ENCODE measurements at regions not wholly inside any gene's neighbourhood (a gene's known extent, or its start where the extent isn't known, plus 50 kb on each side); places are given as distances from the start of the nearest gene placed in this dataset.
A peak's percentile ranks its signal among the peaks of the same experiment; 100 is the strongest.
"Not testable (repeated sequence)": the region's sequence is repeated elsewhere in the genome, so short reads cannot be mapped to it uniquely, and the experiment has no call there.

DNA sequence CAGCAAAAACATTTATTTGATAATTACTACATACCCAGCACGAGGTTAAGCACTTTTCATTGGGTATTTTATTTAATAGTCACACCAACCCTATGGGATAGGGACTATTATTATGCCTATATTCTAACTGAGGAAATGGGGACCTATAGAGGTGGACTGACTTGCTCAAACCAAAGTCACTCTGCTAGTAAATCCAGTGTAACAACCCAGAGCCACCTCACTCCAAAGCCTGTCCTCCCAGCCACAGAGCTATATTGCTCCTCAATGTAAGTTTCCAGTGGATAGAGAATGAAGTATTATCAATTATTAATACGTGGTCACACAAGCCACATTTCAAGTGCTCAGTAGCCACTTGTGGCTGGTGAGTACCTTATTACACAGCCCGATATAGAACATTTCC is 97.5 kb downstream of the RGS2 start:
- no peak overlapping the region for H3K23ac ChIP-seq (ENCODE audit: low read length in 2 of 2)
- no peak overlapping the region for H3K27ac ChIP-seq (ENCODE audit: low read length, poor library complexity, severe bottlenecking)
- no peak overlapping the region for H3K4me2 ChIP-seq (ENCODE audit: low read length, poor library complexity, severe bottlenecking)
- no peaks in the 10 kb centered on the region for H3K9me3 ChIP-seq (ENCODE audit: control insufficient read depth, low read length)
- H3K36me3 ChIP-seq (ENCODE audit: control insufficient read depth in 1 of 2, insufficient read depth in 2 of 2, low read depth in 1 of 2, low read length in 2 of 2): no peaks in the 10 kb centered on the region
- no peaks in the 10 kb centered on the region for H3K27me3 ChIP-seq (ENCODE audit: control insufficient read depth in 1 of 2, insufficient read depth in 1 of 2, low read length in 2 of 2)
- H3K4me1 ChIP-seq (ENCODE audit: control insufficient read depth, insufficient read depth, low read depth, low read length): no peaks in the 10 kb centered on the region
- no peak overlapping the region for H2BK12ac ChIP-seq (ENCODE audit: low read length in 2 of 2)
- H2BK15ac ChIP-seq (ENCODE audit: low read depth, poor library complexity, severe bottlenecking): no peak overlapping the region
- no peak overlapping the region for H2AK5ac ChIP-seq (ENCODE audit: low read length, severe bottlenecking)
- 100% methylated on average over 2 of the region's 3 CpGs for WGBS
- DNase-seq: no peak
- no peak overlapping the region for H4K8ac ChIP-seq (ENCODE audit: low read length)
- no peak overlapping the region for H2AFZ ChIP-seq (ENCODE audit: low read depth, low read length)
- H3K79me1 ChIP-seq (replicated peaks; ENCODE audit: low read length, poor library complexity, severe bottlenecking): no peaks in the 10 kb centered on the region
- no peak overlapping the region for H3K18ac ChIP-seq (ENCODE audit: low read depth in 1 of 2, low read length in 2 of 2)
- no peak overlapping the region for H2BK120ac ChIP-seq (ENCODE audit: low read depth, low read length)
- no peak overlapping the region for H2BK5ac ChIP-seq (ENCODE audit: low read depth, low read length, poor library complexity, severe bottlenecking)
- H4K91ac ChIP-seq (ENCODE audit: low read length): no peak overlapping the region
- no peak overlapping the region for H3K4ac ChIP-seq (ENCODE audit: low read depth in 1 of 2, low read length in 2 of 2)
- H3K14ac ChIP-seq (ENCODE audit: low read length in 2 of 2): no peak overlapping the region
- no peak overlapping the region for H3K4me3 ChIP-seq (ENCODE audit: insufficient read depth in 1 of 2, low read depth in 1 of 2, low read length in 2 of 2)
- H3K9ac ChIP-seq (ENCODE audit: low read length): no peak overlapping the region

DNA sequence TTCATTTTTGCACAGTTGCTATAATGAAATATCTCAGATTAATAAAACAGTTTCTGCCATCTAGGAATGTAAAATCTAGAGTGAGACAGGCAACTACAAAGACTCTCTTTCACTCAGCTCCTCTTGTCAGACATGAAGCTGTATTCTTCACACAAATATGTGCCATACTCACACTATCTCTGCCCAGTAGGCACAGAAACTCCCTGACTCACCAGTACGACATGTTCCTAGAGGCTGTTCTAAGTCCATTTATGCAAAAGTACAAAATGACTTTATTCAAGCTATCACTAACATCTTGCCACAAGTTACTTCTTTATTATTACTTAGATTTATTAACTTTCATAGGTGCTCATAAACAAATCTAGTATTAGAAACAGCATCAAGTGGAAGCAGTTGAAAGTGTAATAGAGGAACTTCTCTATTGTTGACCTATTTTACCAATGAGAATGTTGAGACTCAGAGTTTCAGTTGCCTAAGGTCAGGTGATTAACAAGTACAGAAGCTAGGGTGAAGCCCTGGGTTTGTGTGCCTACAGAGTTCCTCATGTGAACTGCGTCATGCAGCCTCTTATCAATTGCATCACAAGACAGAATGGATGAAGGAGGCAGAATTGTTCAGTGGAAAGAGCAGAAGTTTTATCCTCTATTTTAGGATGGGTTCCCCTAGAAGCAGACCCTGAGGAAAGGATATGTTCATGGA is 98.9 kb downstream of the RGS2 start:
- H2BK5ac ChIP-seq (ENCODE audit: low read depth, low read length, poor library complexity, severe bottlenecking): no peak overlapping the region
- no peak overlapping the region for H3K18ac ChIP-seq (ENCODE audit: low read depth in 1 of 2, low read length in 2 of 2)
- H2AK5ac ChIP-seq (ENCODE audit: low read length, severe bottlenecking): no peak overlapping the region
- H2BK12ac ChIP-seq (ENCODE audit: low read length in 2 of 2): no peak overlapping the region
- H3K4ac ChIP-seq (ENCODE audit: low read depth in 1 of 2, low read length in 2 of 2): no peak overlapping the region
- no peak overlapping the region for H3K4me3 ChIP-seq (ENCODE audit: insufficient read depth in 1 of 2, low read depth in 1 of 2, low read length in 2 of 2)
- H3K27ac ChIP-seq (ENCODE audit: low read length, poor library complexity, severe bottlenecking): no peak overlapping the region
- no peaks in the 10 kb centered on the region for H3K36me3 ChIP-seq (ENCODE audit: control insufficient read depth in 1 of 2, insufficient read depth in 2 of 2, low read depth in 1 of 2, low read length in 2 of 2)
- no peak overlapping the region for H4K91ac ChIP-seq (ENCODE audit: low read length)
- no peak overlapping the region for H3K9ac ChIP-seq (ENCODE audit: low read length)
- no peak overlapping the region for H2BK120ac ChIP-seq (ENCODE audit: low read depth, low read length)
- H3K4me1 ChIP-seq (ENCODE audit: control insufficient read depth, insufficient read depth, low read depth, low read length): no peaks in the 10 kb centered on the region
- no peak overlapping the region for H2BK15ac ChIP-seq (ENCODE audit: low read depth, poor library complexity, severe bottlenecking)
- no peak overlapping the region for H4K8ac ChIP-seq (ENCODE audit: low read length)
- DNase-seq: peak; percentile 38
- H3K14ac ChIP-seq (ENCODE audit: low read length in 2 of 2): no peak overlapping the region
- H3K23ac ChIP-seq (ENCODE audit: low read length in 2 of 2): no peak overlapping the region
- H3K79me1 ChIP-seq (replicated peaks; ENCODE audit: low read length, poor library complexity, severe bottlenecking): no peaks in the 10 kb centered on the region
- H3K4me2 ChIP-seq (ENCODE audit: low read length, poor library complexity, severe bottlenecking): no peak overlapping the region
- H3K27me3 ChIP-seq (ENCODE audit: control insufficient read depth in 1 of 2, insufficient read depth in 1 of 2, low read length in 2 of 2): no peaks in the 10 kb centered on the region
- WGBS: 81% methylated on average over 2 of the region's 2 CpGs
- no peak overlapping the region for H2AFZ ChIP-seq (ENCODE audit: low read depth, low read length)
- no peaks in the 10 kb centered on the region for H3K9me3 ChIP-seq (ENCODE audit: control insufficient read depth, low read length)

DNA sequence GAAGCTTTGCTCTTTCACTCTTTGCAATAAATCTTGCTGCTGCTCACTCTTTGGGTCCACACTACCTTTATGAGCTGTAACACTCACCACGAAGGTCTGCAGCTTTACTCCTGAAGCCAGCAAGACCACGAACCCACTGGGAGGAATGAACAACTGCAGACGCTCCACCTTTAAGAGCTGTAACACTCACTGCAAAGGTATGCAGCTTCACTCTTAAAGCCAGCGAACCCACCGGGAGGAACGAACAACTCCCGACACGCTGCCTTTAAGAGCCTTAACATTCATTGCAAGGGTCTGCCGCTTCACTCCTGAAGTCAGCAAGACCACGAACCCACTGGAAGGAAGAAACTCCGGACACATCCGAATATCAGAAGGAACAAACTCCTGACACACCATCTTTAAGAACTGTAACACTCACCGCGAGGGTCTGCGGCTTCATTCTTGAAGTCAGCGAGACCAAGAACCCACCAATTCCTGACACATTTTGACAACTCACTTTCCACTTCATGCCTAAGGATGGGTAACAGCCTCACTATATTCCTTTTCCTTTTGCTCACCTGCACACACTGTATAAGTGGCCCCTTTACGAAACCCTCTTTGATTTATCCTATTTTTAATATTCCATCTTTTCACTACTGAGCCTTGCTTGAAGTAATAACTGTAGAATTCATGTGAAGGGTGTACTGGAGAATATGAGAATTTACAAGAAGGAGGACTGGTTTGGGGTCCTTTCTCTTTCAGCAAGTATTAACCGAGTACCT is 103.2 kb downstream of the RGS2 start:
- not testable (repeated sequence) for H3K18ac ChIP-seq (ENCODE audit: low read depth in 1 of 2, low read length in 2 of 2); H3K23ac ChIP-seq (ENCODE audit: low read length in 2 of 2); H2BK5ac ChIP-seq (ENCODE audit: low read depth, low read length, poor library complexity, severe bottlenecking); H3K4ac ChIP-seq (ENCODE audit: low read depth in 1 of 2, low read length in 2 of 2); H3K4me3 ChIP-seq (ENCODE audit: insufficient read depth in 1 of 2, low read depth in 1 of 2, low read length in 2 of 2); H2BK120ac ChIP-seq (ENCODE audit: low read depth, low read length); H3K79me1 ChIP-seq (replicated peaks; ENCODE audit: low read length, poor library complexity, severe bottlenecking); H2BK15ac ChIP-seq (ENCODE audit: low read depth, poor library complexity, severe bottlenecking); H3K9me3 ChIP-seq (ENCODE audit: control insufficient read depth, low read length); H3K4me2 ChIP-seq (ENCODE audit: low read length, poor library complexity, severe bottlenecking); H2AK5ac ChIP-seq (ENCODE audit: low read length, severe bottlenecking); H4K8ac ChIP-seq (ENCODE audit: low read length); H3K27ac ChIP-seq (ENCODE audit: low read length, poor library complexity, severe bottlenecking); H3K14ac ChIP-seq (ENCODE audit: low read length in 2 of 2); H4K91ac ChIP-seq (ENCODE audit: low read length); H2AFZ ChIP-seq (ENCODE audit: low read depth, low read length); DNase-seq; H3K36me3 ChIP-seq (ENCODE audit: control insufficient read depth in 1 of 2, insufficient read depth in 2 of 2, low read depth in 1 of 2, low read length in 2 of 2); H3K27me3 ChIP-seq (ENCODE audit: control insufficient read depth in 1 of 2, insufficient read depth in 1 of 2, low read length in 2 of 2); H3K4me1 ChIP-seq (ENCODE audit: control insufficient read depth, insufficient read depth, low read depth, low read length); H3K9ac ChIP-seq (ENCODE audit: low read length); H2BK12ac ChIP-seq (ENCODE audit: low read length in 2 of 2)
- WGBS: 86% methylated on average over 17 of the region's 18 CpGs

DNA sequence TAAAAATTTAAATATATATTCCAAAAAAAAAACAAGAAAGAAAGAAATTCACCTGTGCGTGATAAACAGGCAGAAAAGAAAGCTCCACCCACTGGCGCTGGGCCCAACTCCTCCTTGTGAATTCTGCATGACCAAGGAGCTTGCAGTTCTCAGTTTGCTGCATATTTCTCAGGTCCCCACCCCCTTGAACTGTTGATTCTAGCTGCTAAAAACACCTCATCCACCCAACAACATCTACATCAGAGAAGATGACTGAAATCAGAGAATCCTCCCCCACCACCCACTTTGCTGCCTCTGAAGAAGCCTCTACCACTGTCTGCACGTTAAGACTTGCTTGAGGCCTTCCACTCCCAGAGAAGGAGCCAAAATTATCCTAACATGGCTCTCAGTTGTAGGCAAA is 104.8 kb downstream of the RGS2 start:
- Histone ChIP-seq H3K4me2 (ENCODE audit: low read length, poor library complexity, severe bottlenecking) (no peak overlapping the region), H3K4me1 (ENCODE audit: control insufficient read depth, insufficient read depth, low read depth, low read length) (no peaks in the 10 kb centered on the region), H4K91ac (ENCODE audit: low read length) (no peak overlapping the region), H2AFZ (ENCODE audit: low read depth, low read length) (no peak overlapping the region), H3K9ac (ENCODE audit: low read length) (no peak overlapping the region), H3K79me1 (replicated peaks; ENCODE audit: low read length, poor library complexity, severe bottlenecking) (no peaks in the 10 kb centered on the region), H4K8ac (ENCODE audit: low read length) (no peak overlapping the region), H3K27ac (ENCODE audit: low read length, poor library complexity, severe bottlenecking) (no peak overlapping the region), H3K36me3 (ENCODE audit: control insufficient read depth in 1 of 2, insufficient read depth in 2 of 2, low read depth in 1 of 2, low read length in 2 of 2) (no peaks in the 10 kb centered on the region), H3K23ac (ENCODE audit: low read length in 2 of 2) (no peak overlapping the region), H3K14ac (ENCODE audit: low read length in 2 of 2) (no peak overlapping the region), H2BK5ac (ENCODE audit: low read depth, low read length, poor library complexity, severe bottlenecking) (no peak overlapping the region), H2BK12ac (ENCODE audit: low read length in 2 of 2) (peak overlapping the region in 1 of 2 experiments; percentile 71), H3K27me3 (ENCODE audit: control insufficient read depth in 1 of 2, insufficient read depth in 1 of 2, low read length in 2 of 2) (no peaks in the 10 kb centered on the region), H2AK5ac (ENCODE audit: low read length, severe bottlenecking) (no peak overlapping the region), H3K18ac (ENCODE audit: low read depth in 1 of 2, low read length in 2 of 2) (peak overlapping the region in 1 of 2 experiments; percentile 8), H3K4ac (ENCODE audit: low read depth in 1 of 2, low read length in 2 of 2) (no peak overlapping the region), H2BK120ac (ENCODE audit: low read depth, low read length) (no peak overlapping the region), H3K4me3 (ENCODE audit: insufficient read depth in 1 of 2, low read depth in 1 of 2, low read length in 2 of 2) (no peak overlapping the region), H2BK15ac (ENCODE audit: low read depth, poor library complexity, severe bottlenecking) (no peak overlapping the region), H3K9me3 (ENCODE audit: control insufficient read depth, low read length) (no peaks in the 10 kb centered on the region)
- 73% methylated on average over 3 of the region's 3 CpGs for WGBS
- DNase-seq: peak; percentile 23

Measured in mesenchymal stem cell (in vitro differentiated cells and primary cell).